BLaER1 (cell line): ENCODE measurements at regions not wholly inside any gene's neighbourhood (a gene's known extent, or its start where the extent isn't known, plus 50 kb on each side); places are given as distances from the start of the nearest gene placed in this dataset.
"Not testable (repeated sequence)": the region's sequence is repeated elsewhere in the genome, so short reads cannot be mapped to it uniquely, and the experiment has no call there.

ENCODE experiments used
- H3K27ac ChIP-seq: shearing (Covaris generic); formaldehyde crosslinking; 2 replicates; pipeline ENCODE4 v1.8.1; 2022
- H3K27me3 ChIP-seq: shearing (Covaris generic); formaldehyde crosslinking; 2 replicates; pipeline ENCODE4 v1.8.1; 2022
- H3K36me3 ChIP-seq: shearing (Covaris generic); formaldehyde crosslinking; 2 replicates; pipeline ENCODE4 v1.8.1; 2022
- H3K4me1 ChIP-seq: shearing (Covaris generic); formaldehyde crosslinking; 2 replicates; pipeline ENCODE4 v1.8.1; 2022
- H3K4me2 ChIP-seq: shearing (Covaris generic); formaldehyde crosslinking; 2 replicates; pipeline ENCODE4 v1.8.1; 2022
- H3K4me3 ChIP-seq: shearing (Covaris generic); formaldehyde crosslinking; 2 replicates; pipeline ENCODE4 v1.8.1; 2022
- H3K9ac ChIP-seq: shearing (Covaris generic); formaldehyde crosslinking; 2 replicates; pipeline ENCODE4 v1.8.1; 2022
- H3K9me3 ChIP-seq: shearing (Covaris generic); formaldehyde crosslinking; 2 replicates; pipeline ENCODE4 v1.8.1; 2022
- H4K20me1 ChIP-seq: shearing (Covaris generic); formaldehyde crosslinking; 2 replicates; pipeline ENCODE4 v1.8.1; 2022
- Cebpa-rat ChIP-seq: shearing (Covaris generic); IDR thresholded peaks from 2 replicates; pipeline ENCODE4 v1.8.1; 2022

- H3K9me3 ChIP-seq, result no peaks in the 10 kb centered on the region
- no peak overlapping the region for H3K4me2 ChIP-seq
- no peak for TF ChIP-seq Cebpa-rat
- no peaks in the 10 kb centered on the region for H4K20me1 ChIP-seq
- no peaks in the 10 kb centered on the region for H3K36me3 ChIP-seq
- H3K9ac ChIP-seq, result no peak overlapping the region
- H3K4me1 ChIP-seq, result no peaks in the 10 kb centered on the region
- H3K27me3 ChIP-seq, result no peaks in the 10 kb centered on the region
- H3K27ac ChIP-seq, result no peak overlapping the region
- H3K4me3 ChIP-seq, result no peak overlapping the region
Observed at GRCh38 chr10:63829573-63830149, 308.5 kb downstream of the REEP3 start.

GRCh38 chr10:63832686-63833085, 311.5 kb downstream of the REEP3 start:
- Histone ChIP-seq H3K9ac (no peak overlapping the region), H3K4me2 (no peak overlapping the region), H3K9me3 (no peaks in the 10 kb centered on the region), H4K20me1 (no peaks in the 10 kb centered on the region), H3K36me3 (no peaks in the 10 kb centered on the region), H3K27me3 (no peaks in the 10 kb centered on the region), H3K4me3 (no peak overlapping the region), H3K4me1 (no peaks in the 10 kb centered on the region), H3K27ac (no peak overlapping the region)
- TF ChIP-seq Cebpa-rat, result no peak

GRCh38 chr10:63833411-63834060, 312.3 kb downstream of the REEP3 start:
- H3K36me3 ChIP-seq, result no peaks in the 10 kb centered on the region
- no peaks in the 10 kb centered on the region for H3K4me1 ChIP-seq
- no peak overlapping the region for H3K27ac ChIP-seq
- no peak overlapping the region for H3K4me2 ChIP-seq
- no peak overlapping the region for H3K4me3 ChIP-seq
- H3K27me3 ChIP-seq, result no peaks in the 10 kb centered on the region
- no peaks in the 10 kb centered on the region for H3K9me3 ChIP-seq
- TF ChIP-seq Cebpa-rat, result no peak
- H4K20me1 ChIP-seq, result no peaks in the 10 kb centered on the region
- no peak overlapping the region for H3K9ac ChIP-seq

GRCh38 chr10:63836666-63837442, 315.7 kb downstream of the REEP3 start:
- Histone ChIP-seq H3K4me1 (no peaks in the 10 kb centered on the region), H3K36me3 (no peaks in the 10 kb centered on the region), H3K9ac (no peak overlapping the region), H3K27me3 (no peaks in the 10 kb centered on the region), H3K9me3 (no peaks in the 10 kb centered on the region), H3K4me2 (no peak overlapping the region), H3K27ac (no peak overlapping the region), H4K20me1 (no peaks in the 10 kb centered on the region), H3K4me3 (no peak overlapping the region)
- TF ChIP-seq Cebpa-rat, result no peak

- Histone ChIP-seq H3K9ac (no peak overlapping the region), H3K36me3 (no peaks in the 10 kb centered on the region), H3K4me2 (no peak overlapping the region), H3K4me1 (no peaks in the 10 kb centered on the region), H3K4me3 (no peak overlapping the region), H3K27me3 (no peaks in the 10 kb centered on the region), H3K27ac (no peak overlapping the region), H4K20me1 (no peaks in the 10 kb centered on the region), H3K9me3 (no peaks in the 10 kb centered on the region)
- no peak for TF ChIP-seq Cebpa-rat
Observed at GRCh38 chr10:63841761-63842160, 320.6 kb downstream of the REEP3 start.

GRCh38 chr10:63843107-63843506, 321.9 kb downstream of the REEP3 start:
- no peaks in the 10 kb centered on the region for H3K27me3 ChIP-seq
- H3K4me1 ChIP-seq, result no peaks in the 10 kb centered on the region
- no peak overlapping the region for H3K9ac ChIP-seq
- no peaks in the 10 kb centered on the region for H4K20me1 ChIP-seq
- H3K36me3 ChIP-seq, result no peaks in the 10 kb centered on the region
- no peak overlapping the region for H3K4me2 ChIP-seq
- H3K9me3 ChIP-seq, result no peaks in the 10 kb centered on the region
- TF ChIP-seq Cebpa-rat, result no peak
- H3K4me3 ChIP-seq, result no peak overlapping the region
- H3K27ac ChIP-seq, result no peak overlapping the region

- not testable (repeated sequence) for H3K27me3 ChIP-seq, H4K20me1 ChIP-seq, H3K27ac ChIP-seq, H3K36me3 ChIP-seq, H3K9ac ChIP-seq, H3K4me2 ChIP-seq, H3K4me3 ChIP-seq, H3K9me3 ChIP-seq, H3K4me1 ChIP-seq
Observed at GRCh38 chr10:63848871-63849270, 327.7 kb downstream of the REEP3 start.

GRCh38 chr10:63862860-63863259, 341.7 kb downstream of the REEP3 start:
- H4K20me1 ChIP-seq, result no peaks in the 10 kb centered on the region
- H3K27me3 ChIP-seq, result no peaks in the 10 kb centered on the region
- peaks cover 11% of the 10 kb centered on the region; the same call in 1 of the 2 replicates for H3K9me3 ChIP-seq
- no peak overlapping the region for H3K9ac ChIP-seq
- H3K4me3 ChIP-seq, result no peak overlapping the region
- no peak overlapping the region for H3K4me2 ChIP-seq
- H3K36me3 ChIP-seq, result no peaks in the 10 kb centered on the region
- TF ChIP-seq Cebpa-rat, result no peak
- no peak overlapping the region for H3K27ac ChIP-seq
- H3K4me1 ChIP-seq, result peaks cover 12% of the 10 kb centered on the region; the same call in 1 of the 2 replicates

- Histone ChIP-seq H3K36me3 (no peaks in the 10 kb centered on the region), H3K4me1 (peaks cover 12% of the 10 kb centered on the region; the same call in 1 of the 2 replicates), H3K4me2 (no peak overlapping the region), H3K27me3 (no peaks in the 10 kb centered on the region), H3K4me3 (no peak overlapping the region), H3K9ac (no peak overlapping the region), H3K9me3 (no peaks in the 10 kb centered on the region), H3K27ac (no peak overlapping the region), H4K20me1 (no peaks in the 10 kb centered on the region)
- TF ChIP-seq Cebpa-rat, result no peak
Observed at GRCh38 chr10:63865210-63865609, 344.0 kb downstream of the REEP3 start.

GRCh38 chr10:63866075-63866746, 345.0 kb downstream of the REEP3 start:
- Histone ChIP-seq H3K9me3 (no peaks in the 10 kb centered on the region), H3K4me3 (peak overlapping the region; percentile 37; the same call in 1 of the 2 replicates), H3K4me2 (peak overlapping the region; percentile 71), H3K27me3 (no peaks in the 10 kb centered on the region), H4K20me1 (no peaks in the 10 kb centered on the region), H3K9ac (peak overlapping the region; percentile 9; the same call in 1 of the 2 replicates), H3K36me3 (no peaks in the 10 kb centered on the region), H3K4me1 (peaks cover 12% of the 10 kb centered on the region; the same call in 1 of the 2 replicates), H3K27ac (no peak overlapping the region)
- TF ChIP-seq Cebpa-rat, result no peak
